ENCODE measurements at regions not wholly inside any gene's neighbourhood (a gene's known extent, or its start where the extent isn't known, plus 50 kb on each side); places are given as distances from the start of the nearest gene placed in this dataset.

DNA sequence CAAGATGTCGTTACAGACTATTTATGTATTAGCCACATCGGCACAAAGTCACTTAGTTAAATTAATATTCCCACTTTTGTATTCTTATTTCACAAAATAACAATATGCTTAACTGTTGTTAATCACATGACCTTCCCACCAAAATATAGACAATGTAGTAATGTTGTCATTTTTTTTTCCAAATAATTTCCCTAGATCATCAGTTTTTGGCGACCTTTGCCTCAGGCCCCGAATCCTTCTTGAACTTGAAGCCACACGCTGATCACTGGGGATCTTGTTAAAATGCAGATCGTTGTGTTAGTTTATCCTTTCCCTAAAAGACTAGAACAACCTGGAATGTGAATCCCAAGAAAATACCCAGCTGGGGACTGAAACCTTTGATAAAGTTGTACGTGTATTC lies 497.6 kb downstream of the SUCLG1 start:
- DNase-seq (ENCODE audit: low spot score) (no peak), ATAC-seq (ENCODE audit: low FRiP score) (no peak)
- TF ChIP-seq, protein P1, sequence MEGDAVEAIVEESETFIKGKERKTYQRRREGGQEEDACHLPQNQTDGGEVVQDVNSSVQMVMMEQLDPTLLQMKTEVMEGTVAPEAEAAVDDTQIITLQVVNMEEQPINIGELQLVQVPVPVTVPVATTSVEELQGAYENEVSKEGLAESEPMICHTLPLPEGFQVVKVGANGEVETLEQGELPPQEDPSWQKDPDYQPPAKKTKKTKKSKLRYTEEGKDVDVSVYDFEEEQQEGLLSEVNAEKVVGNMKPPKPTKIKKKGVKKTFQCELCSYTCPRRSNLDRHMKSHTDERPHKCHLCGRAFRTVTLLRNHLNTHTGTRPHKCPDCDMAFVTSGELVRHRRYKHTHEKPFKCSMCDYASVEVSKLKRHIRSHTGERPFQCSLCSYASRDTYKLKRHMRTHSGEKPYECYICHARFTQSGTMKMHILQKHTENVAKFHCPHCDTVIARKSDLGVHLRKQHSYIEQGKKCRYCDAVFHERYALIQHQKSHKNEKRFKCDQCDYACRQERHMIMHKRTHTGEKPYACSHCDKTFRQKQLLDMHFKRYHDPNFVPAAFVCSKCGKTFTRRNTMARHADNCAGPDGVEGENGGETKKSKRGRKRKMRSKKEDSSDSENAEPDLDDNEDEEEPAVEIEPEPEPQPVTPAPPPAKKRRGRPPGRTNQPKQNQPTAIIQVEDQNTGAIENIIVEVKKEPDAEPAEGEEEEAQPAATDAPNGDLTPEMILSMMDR (IDR thresholded peaks at IDR 0.05) = no peak

GRCh38 chr2:83960371-83960770 lies 498.7 kb downstream of the SUCLG1 start:
- TF ChIP-seq, protein P1 (IDR thresholded peaks at IDR 0.05) = no peak
- no peak for DNase-seq (ENCODE audit: low spot score)
- no peak for ATAC-seq (ENCODE audit: low FRiP score)

- TF ChIP-seq, protein P1 (IDR thresholded peaks at IDR 0.05) = no peak
- ATAC-seq (ENCODE audit: low FRiP score) (no peak), DNase-seq (ENCODE audit: low spot score) (no peak)
Measured at GRCh38 chr2:83959266-83959665, 499.8 kb downstream of the SUCLG1 start.

DNA sequence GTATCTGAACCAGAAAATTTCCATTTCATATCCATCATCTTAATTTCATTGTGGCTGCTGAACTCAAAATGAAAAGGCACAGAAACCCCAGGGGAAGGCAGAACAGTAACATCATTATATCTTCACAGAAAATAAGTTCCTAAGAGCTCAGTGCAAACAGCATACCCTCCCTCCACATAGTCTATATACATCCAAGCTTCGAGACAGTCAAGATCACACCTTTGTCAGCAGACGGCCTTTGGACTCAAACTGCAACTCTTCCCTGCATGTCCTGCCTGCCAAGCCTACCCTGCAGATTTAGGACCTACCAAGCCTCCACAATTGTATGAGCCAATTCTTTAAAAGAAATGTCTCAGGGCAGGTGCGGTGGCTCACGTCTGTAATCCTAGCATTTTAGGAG lies 502.1 kb downstream of the SUCLG1 start:
- ATAC-seq (ENCODE audit: low FRiP score) (no peak), DNase-seq (ENCODE audit: low spot score) (no peak)
- TF ChIP-seq, protein P1 (IDR thresholded peaks at IDR 0.05) = no peak

DNA sequence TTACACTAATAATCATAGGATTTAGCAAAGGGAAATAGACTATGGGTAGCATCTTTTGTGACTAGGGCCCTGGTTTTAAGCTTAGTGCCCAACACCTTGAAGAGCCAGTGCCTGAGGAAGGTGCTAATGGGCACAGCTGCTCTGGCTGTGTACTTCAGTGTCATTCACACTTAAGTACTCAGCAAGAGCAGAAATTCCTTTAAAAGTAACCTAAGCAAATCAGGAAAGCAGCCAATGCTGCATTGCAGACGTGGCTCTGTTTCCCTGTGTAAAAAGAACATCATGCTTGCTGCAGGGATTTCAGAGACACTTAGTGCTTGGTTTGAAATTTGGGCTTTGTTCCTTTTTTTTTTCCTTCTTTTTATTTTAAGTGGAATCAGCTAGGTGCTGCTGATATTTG lies 505.4 kb downstream of the SUCLG1 start:
- ATAC-seq (ENCODE audit: low FRiP score) = no peak
- TF ChIP-seq, protein P1 (IDR thresholded peaks at IDR 0.05) = no peak

GRCh38 chr2:83951378-83951947 lies 507.6 kb downstream of the SUCLG1 start:
- ATAC-seq (ENCODE audit: low FRiP score) = no peak
- TF ChIP-seq, protein P1 (IDR thresholded peaks at IDR 0.05) = no peak
- DNase-seq (ENCODE audit: low spot score) = no peak

More for the DNA sequence above, 505.4 kb downstream of the SUCLG1 start:
- DNase-seq (ENCODE audit: low spot score) = no peak

- no peak for DNase-seq (ENCODE audit: low spot score)
- TF ChIP-seq, protein P1 (IDR thresholded peaks at IDR 0.05) = no peak
- ATAC-seq (ENCODE audit: low FRiP score) = no peak
Measured at GRCh38 chr2:83949361-83949760, 509.7 kb downstream of the SUCLG1 start.

Measured in omental fat pad (tissue), 3 donors.